ENCODE measurements at regions not wholly inside any gene's neighbourhood (a gene's known extent, or its start where the extent isn't known, plus 50 kb on each side); places are given as distances from the start of the nearest gene placed in this dataset.

GRCh38 chr7:115728518-115728917, 302.0 kb downstream of the TFEC start (continued):
- TF ChIP-seq, protein P1, sequence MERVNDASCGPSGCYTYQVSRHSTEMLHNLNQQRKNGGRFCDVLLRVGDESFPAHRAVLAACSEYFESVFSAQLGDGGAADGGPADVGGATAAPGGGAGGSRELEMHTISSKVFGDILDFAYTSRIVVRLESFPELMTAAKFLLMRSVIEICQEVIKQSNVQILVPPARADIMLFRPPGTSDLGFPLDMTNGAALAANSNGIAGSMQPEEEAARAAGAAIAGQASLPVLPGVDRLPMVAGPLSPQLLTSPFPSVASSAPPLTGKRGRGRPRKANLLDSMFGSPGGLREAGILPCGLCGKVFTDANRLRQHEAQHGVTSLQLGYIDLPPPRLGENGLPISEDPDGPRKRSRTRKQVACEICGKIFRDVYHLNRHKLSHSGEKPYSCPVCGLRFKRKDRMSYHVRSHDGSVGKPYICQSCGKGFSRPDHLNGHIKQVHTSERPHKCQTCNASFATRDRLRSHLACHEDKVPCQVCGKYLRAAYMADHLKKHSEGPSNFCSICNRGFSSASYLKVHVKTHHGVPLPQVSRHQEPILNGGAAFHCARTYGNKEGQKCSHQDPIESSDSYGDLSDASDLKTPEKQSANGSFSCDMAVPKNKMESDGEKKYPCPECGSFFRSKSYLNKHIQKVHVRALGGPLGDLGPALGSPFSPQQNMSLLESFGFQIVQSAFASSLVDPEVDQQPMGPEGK (CRISPR knock-in tag; IDR thresholded peaks at IDR 0.05; ENCODE audit: borderline replicate concordance), result no peak
- TF ChIP-seq ZFP3 (CRISPR knock-in tag; IDR thresholded peaks at IDR 0.05), result no peak

GRCh38 chr7:115724400-115725056, 306.0 kb downstream of the TFEC start:
- TF ChIP-seq TCF4 (CRISPR knock-in tag; IDR thresholded peaks at IDR 0.05; ENCODE audit: borderline replicate concordance), result no peak
- TF ChIP-seq CREB5 (CRISPR knock-in tag; IDR thresholded peaks at IDR 0.05; ENCODE audit: low read depth), result no peak
- TF ChIP-seq ZNF8 (CRISPR knock-in tag; IDR thresholded peaks at IDR 0.05), result no peak
- TF ChIP-seq ZFP30 (CRISPR knock-in tag; IDR thresholded peaks at IDR 0.05), result no peak
- TF ChIP-seq SNAI2 (CRISPR knock-in tag; IDR thresholded peaks at IDR 0.05), result no peak
- TF ChIP-seq, protein P2, sequence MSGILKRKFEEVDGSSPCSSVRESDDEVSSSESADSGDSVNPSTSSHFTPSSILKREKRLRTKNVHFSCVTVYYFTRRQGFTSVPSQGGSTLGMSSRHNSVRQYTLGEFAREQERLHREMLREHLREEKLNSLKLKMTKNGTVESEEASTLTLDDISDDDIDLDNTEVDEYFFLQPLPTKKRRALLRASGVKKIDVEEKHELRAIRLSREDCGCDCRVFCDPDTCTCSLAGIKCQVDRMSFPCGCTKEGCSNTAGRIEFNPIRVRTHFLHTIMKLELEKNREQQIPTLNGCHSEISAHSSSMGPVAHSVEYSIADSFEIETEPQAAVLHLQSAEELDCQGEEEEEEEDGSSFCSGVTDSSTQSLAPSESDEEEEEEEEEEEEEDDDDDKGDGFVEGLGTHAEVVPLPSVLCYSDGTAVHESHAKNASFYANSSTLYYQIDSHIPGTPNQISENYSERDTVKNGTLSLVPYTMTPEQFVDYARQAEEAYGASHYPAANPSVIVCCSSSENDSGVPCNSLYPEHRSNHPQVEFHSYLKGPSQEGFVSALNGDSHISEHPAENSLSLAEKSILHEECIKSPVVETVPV (CRISPR knock-in tag; IDR thresholded peaks at IDR 0.05), result no peak
- TF ChIP-seq ISL1 (CRISPR knock-in tag; IDR thresholded peaks at IDR 0.05), result no peak
- TF ChIP-seq, protein P3, sequence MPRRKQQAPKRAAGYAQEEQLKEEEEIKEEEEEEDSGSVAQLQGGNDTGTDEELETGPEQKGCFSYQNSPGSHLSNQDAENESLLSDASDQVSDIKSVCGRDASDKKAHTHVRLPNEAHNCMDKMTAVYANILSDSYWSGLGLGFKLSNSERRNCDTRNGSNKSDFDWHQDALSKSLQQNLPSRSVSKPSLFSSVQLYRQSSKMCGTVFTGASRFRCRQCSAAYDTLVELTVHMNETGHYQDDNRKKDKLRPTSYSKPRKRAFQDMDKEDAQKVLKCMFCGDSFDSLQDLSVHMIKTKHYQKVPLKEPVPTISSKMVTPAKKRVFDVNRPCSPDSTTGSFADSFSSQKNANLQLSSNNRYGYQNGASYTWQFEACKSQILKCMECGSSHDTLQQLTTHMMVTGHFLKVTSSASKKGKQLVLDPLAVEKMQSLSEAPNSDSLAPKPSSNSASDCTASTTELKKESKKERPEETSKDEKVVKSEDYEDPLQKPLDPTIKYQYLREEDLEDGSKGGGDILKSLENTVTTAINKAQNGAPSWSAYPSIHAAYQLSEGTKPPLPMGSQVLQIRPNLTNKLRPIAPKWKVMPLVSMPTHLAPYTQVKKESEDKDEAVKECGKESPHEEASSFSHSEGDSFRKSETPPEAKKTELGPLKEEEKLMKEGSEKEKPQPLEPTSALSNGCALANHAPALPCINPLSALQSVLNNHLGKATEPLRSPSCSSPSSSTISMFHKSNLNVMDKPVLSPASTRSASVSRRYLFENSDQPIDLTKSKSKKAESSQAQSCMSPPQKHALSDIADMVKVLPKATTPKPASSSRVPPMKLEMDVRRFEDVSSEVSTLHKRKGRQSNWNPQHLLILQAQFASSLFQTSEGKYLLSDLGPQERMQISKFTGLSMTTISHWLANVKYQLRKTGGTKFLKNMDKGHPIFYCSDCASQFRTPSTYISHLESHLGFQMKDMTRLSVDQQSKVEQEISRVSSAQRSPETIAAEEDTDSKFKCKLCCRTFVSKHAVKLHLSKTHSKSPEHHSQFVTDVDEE (CRISPR knock-in tag; IDR thresholded peaks at IDR 0.05), result no peak
- no peak for ATAC-seq

DNA sequence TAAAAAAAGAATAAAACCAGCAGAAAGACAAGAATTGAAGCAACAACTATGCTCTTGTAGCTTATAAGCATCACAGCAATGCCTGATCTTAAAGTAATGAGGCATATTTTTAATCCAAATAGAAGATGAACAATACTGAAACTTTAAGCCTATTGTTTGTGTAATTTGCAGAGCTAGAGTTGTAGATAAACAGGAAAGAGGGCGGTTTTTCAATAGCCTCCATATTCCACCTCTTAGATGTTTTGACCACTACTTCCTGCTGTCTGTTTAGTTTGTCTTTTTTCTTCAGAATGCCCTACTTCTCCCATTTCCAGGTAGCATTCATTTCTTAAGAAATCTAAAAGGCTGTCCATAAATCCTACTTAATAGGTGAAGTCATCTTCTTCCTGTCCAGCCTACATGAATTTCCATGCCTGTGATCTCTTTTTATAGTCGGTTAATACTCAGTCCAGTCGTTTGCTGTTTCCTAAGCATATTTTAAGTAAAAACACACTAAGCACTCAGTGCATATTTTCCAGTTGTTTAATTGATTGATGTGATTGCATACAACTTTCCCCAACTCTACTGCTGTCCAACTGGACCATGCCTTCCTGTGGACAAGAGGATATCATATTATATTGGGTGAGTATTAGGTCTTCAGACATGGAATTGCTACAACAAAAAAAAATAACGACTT, 308.1 kb downstream of the TFEC start:
- no peak for ATAC-seq
- no peak for TF ChIP-seq RARB (CRISPR knock-in tag; IDR thresholded peaks at IDR 0.05)
- TF ChIP-seq TCF4 (CRISPR knock-in tag; IDR thresholded peaks at IDR 0.05; ENCODE audit: borderline replicate concordance), result no peak
- no peak for TF ChIP-seq ZC3H10 (CRISPR knock-in tag; IDR thresholded peaks at IDR 0.05)
- TF ChIP-seq ZNF8 (CRISPR knock-in tag; IDR thresholded peaks at IDR 0.05), result no peak
- no peak for TF ChIP-seq SNAI2 (CRISPR knock-in tag; IDR thresholded peaks at IDR 0.05)
- TF ChIP-seq OSR1 (CRISPR knock-in tag; IDR thresholded peaks at IDR 0.05), result no peak
- TF ChIP-seq ESRRG (CRISPR knock-in tag; IDR thresholded peaks at IDR 0.05), result no peak
- no peak for TF ChIP-seq CREB5 (CRISPR knock-in tag; IDR thresholded peaks at IDR 0.05; ENCODE audit: low read depth)
- no peak for TF ChIP-seq PPARA (CRISPR knock-in tag; IDR thresholded peaks at IDR 0.05; ENCODE audit: borderline replicate concordance)
- TF ChIP-seq ZNF565 (CRISPR knock-in tag; conservative IDR thresholded peaks at IDR 0.05; ENCODE audit: low read depth), result no peak
- no peak for TF ChIP-seq ZFP3 (CRISPR knock-in tag; IDR thresholded peaks at IDR 0.05)
- TF ChIP-seq CSDC2 (CRISPR knock-in tag; IDR thresholded peaks at IDR 0.05), result no peak
- TF ChIP-seq BACH2 (CRISPR knock-in tag; IDR thresholded peaks at IDR 0.05; ENCODE audit: borderline replicate concordance), result no peak

Measured in SK-N-SH treated with all-trans-retinoic acid at 6 μM for 48 hours (cell line).